RWPE1 (cell line): ENCODE measurements at regions not wholly inside any gene's neighbourhood (a gene's known extent, or its start where the extent isn't known, plus 50 kb on each side); places are given as distances from the start of the nearest gene placed in this dataset.

Source experiments
- CTCF ChIA-PET: fragments of 350-600 bp; sonication (Branson Sonifier 250); formaldehyde crosslinking; extraction: SDS; loops from one replicate; lab custom pipeline; 2021; lab: Yijun Ruan, JAX
- POLR2A ChIA-PET: fragments of 400-600 bp; formaldehyde crosslinking; extraction: SDS; loops from one replicate; lab custom pipeline; 2020; ENCODE audit warnings: antibody characterized with exemption; ENCODE audit not compliant: low non-redundant PET; lab: Yijun Ruan, JAX
- DNase-seq: peaks from one replicate; pipeline ENCODE4 v3.0.0; 2012; ENCODE audit warnings: low spot score
- H3K27ac ChIP-seq: fragments of 450-650 bp; 2 replicates; pipeline ENCODE4 v1.5.1; 2017
- CTCF ChIP-seq: fragments of 450-650 bp; conservative IDR thresholded peaks from 2 replicates; pipeline ENCODE4 v1.5.1; 2017; ENCODE audit warnings: low read depth, mild to moderate bottlenecking

DNA sequence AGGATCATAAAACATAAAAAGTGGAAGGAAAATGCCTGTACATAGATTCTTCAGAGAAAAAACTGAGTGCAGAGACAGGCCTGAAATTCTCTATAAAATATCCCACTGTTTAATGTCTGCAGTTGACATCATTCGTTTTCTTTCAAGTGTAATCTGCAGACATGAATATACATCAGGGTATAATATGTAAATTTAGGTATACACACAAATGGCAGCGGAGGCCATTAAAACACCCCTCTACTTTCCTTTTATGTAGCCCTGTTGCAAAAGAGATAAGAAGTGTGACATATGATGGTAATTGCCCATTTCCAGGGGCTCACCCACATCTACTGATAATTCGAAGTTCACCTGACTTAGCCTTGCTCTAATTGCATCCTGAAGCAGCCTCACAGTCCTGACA is 164.3 kb downstream of the SLC24A2 start:
- no peak for TF ChIP-seq CTCF
- no peak for DNase-seq
- ChIA-PET POLR2A (no interaction called here), CTCF (no interaction called here)
- H3K27ac ChIP-seq = no peak overlapping the region

DNA sequence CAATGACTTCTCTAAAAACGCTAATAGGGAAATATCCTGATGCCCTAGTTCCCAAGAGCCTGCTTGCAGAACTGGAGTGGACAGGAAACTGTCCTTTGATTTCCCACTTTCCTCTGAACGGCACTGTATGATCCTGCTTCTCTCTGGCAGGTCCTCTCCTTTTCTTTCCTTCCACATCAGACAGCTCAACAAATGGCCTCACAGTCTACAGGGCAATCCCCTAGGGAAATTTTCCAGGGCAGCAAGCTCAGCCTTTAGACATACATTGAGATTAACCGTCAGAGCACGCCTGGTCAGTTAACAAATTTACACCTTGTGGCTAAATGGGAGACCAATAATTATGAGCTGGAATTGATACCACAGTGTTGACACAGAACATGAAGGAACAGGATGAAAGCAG is 164.9 kb downstream of the SLC24A2 start:
- CTCF ChIA-PET = no interaction called here

GRCh38 chr9:19620326-19620725 is 168.5 kb downstream of the SLC24A2 start:
- CTCF ChIA-PET = no interaction called here
- TF ChIP-seq CTCF = no peak
- no peak overlapping the region for H3K27ac ChIP-seq
- POLR2A ChIA-PET = no interaction called here
- no peak for DNase-seq

More for the DNA sequence above, 164.9 kb downstream of the SLC24A2 start:
- no peak for DNase-seq
- H3K27ac ChIP-seq = no peak overlapping the region
- no peak for TF ChIP-seq CTCF
- POLR2A ChIA-PET = no interaction called here

DNA sequence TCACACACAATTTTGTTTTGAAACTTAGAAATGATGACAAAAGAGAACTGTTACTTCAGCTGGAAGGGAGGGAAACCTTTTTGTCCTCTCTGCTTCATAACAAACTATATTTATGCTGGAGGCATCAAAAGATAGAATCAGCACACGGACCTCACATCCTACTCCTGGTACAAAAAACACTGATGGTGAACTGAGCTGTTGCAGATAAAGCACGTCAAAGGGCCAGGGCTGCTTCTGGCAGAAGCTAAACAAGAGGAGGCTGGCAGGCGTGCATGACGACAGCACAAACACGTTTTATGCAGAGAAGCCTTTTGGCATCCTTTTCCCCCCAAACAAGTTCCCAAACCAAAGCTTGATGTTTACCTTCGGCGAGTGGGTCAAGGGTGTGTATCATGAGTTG is 169.6 kb downstream of the SLC24A2 start:
- no peak for DNase-seq
- H3K27ac ChIP-seq = no peak overlapping the region
- CTCF ChIA-PET = interaction anchor here (0.6 kb wide), 1 partner anchor 54 kb away, joined by 3 read pairs; no protein-coding TSS in a partner anchor
- POLR2A ChIA-PET = no interaction called here
- no peak for TF ChIP-seq CTCF

GRCh38 chr9:19618816-19619215 is 170.0 kb downstream of the SLC24A2 start:
- no peak for DNase-seq
- CTCF ChIA-PET = interaction anchor here (0.6 to 0.7 kb wide), 2 partner anchors 55 to 643 kb away, joined by 3 read pairs; no protein-coding TSS in a partner anchor
- POLR2A ChIA-PET = no interaction called here
- TF ChIP-seq CTCF = no peak
- H3K27ac ChIP-seq = no peak overlapping the region

DNA sequence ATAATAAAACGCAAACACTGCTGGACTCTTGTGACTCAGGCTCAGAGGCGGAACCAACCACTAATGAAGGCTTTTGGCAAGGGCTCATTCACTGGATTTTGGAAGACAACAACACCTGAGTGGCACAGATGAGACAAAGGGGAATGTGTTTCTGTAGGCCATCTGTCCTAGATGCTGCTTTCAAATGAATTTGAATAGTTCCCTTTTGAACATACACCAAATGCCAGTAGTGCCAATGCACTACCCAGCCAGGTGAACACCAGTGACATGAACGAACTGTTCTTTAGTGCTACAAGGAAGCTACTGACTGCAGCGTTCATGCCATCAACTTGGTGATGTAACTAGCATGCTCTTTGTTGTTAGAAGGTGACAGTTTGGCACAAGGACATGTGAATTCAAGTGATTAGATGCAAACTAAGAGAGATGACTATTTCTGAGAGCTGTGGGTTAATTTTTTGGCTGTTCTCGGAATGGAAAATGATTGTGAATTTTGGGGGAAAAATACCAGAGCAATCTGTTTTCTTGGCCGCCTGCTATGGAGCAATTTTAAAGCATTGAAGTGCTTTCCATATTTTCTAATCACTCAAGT is 173.7 kb downstream of the SLC24A2 start:
- ChIA-PET POLR2A (no interaction called here), CTCF (no interaction called here)
- DNase-seq = no peak
- H3K27ac ChIP-seq = no peak overlapping the region
- no peak for TF ChIP-seq CTCF
